HG03064 (cell line): ENCODE measurements at regions not wholly inside any gene's neighbourhood (a gene's known extent, or its start where the extent isn't known, plus 50 kb on each side); places are given as distances from the start of the nearest gene placed in this dataset.

Experiments
- ATAC-seq: cut with Tn5 transposase; IDR thresholded peaks from one replicate; pipeline ENCODE4 v1.9.1; 2021; ENCODE audit warnings: low read depth; ENCODE audit not compliant: unreplicated experiment

GRCh38 chr1:55282058-55282457 is 66.9 kb upstream of the USP24 start:
- ATAC-seq = no peak

GRCh38 chr1:55280731-55281130 is 65.6 kb upstream of the USP24 start:
- no peak for ATAC-seq

- ATAC-seq = no peak
Measured at GRCh38 chr1:55279627-55280026, 64.5 kb upstream of the USP24 start.

- ATAC-seq = no peak
Measured at GRCh38 chr1:55278378-55278777, 63.2 kb upstream of the USP24 start.

DNA sequence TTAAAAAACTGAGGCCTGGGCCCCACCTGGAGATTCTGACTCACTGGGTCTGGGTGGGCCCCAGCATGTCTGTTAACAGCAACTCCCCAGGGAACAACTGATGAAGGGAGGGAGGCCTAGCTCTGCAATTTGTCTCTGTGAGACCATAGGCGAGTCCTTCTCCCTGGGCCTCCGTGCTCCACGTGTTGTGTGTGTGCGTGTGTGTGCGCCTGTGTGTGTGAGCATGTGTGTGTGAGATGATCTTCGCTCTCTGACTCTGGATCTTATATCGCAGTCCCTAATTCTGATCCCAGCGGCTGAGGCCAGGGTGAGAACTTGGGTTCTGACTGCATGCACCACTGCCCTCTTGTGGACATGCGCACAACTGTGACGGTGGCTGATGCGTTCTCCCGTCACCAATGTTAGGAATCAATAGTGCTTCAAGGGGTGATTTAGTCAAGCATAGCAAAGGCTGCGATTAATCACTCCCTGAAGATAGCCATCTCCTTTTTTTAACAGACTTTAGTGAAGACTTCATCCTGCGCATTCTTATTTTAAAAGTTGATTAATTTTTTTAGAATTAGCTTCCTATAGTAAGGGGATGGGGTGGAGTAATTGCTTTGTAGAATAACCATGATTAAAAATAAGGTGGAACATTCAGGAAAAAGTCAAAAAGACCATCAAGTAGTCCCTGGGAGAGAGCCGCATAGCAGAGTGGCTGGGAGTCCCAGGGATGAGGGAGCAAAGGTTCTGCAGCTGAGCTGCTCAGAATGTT is 62.4 kb upstream of the USP24 start:
- ATAC-seq = peak; percentile 74

- no peak for ATAC-seq
Measured at GRCh38 chr1:55276671-55277376, 61.7 kb upstream of the USP24 start.

GRCh38 chr1:55275941-55276341 is 60.8 kb upstream of the USP24 start:
- ATAC-seq = no peak

GRCh38 chr1:55275151-55275748 is 60.1 kb upstream of the USP24 start:
- ATAC-seq = no peak

- no peak for ATAC-seq
Measured at GRCh38 chr1:55272994-55273393, 57.8 kb upstream of the USP24 start.
